GM21367 (cell line): ENCODE measurements at regions not wholly inside any gene's neighbourhood (a gene's known extent, or its start where the extent isn't known, plus 50 kb on each side); places are given as distances from the start of the nearest gene placed in this dataset.

Experiments
- ATAC-seq: cut with Tn5 transposase; IDR thresholded peaks from one replicate; pipeline ENCODE4 v1.9.1; 2021; ENCODE audit not compliant: unreplicated experiment

- ATAC-seq, result no peak
Measured at GRCh38 chr18:71919211-71919610, 624.9 kb downstream of the CBLN2 start.

DNA sequence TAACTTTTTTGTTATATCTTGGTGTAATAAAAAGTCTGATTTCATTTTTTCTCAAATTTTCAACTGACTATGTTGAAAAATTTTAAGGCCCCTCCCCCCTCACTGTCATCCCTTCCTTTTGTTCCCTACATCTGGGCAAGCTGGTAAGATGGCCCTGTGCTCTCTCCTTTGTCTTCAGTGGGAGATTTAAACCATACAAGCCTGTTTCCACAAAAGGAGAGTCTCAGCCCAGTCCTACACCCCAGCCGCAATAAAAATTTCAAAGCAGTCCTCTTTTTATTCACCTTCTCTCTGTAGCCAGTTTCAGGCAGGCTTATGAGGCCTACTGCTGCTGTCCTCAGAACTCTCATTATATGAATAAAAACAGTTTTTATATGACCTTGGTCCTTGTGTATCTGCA lies 630.5 kb downstream of the CBLN2 start:
- no peak for ATAC-seq

GRCh38 chr18:71902482-71902881 lies 641.7 kb downstream of the CBLN2 start:
- ATAC-seq, result no peak

GRCh38 chr18:71899707-71900472 lies 644.3 kb downstream of the CBLN2 start:
- no peak for ATAC-seq

DNA sequence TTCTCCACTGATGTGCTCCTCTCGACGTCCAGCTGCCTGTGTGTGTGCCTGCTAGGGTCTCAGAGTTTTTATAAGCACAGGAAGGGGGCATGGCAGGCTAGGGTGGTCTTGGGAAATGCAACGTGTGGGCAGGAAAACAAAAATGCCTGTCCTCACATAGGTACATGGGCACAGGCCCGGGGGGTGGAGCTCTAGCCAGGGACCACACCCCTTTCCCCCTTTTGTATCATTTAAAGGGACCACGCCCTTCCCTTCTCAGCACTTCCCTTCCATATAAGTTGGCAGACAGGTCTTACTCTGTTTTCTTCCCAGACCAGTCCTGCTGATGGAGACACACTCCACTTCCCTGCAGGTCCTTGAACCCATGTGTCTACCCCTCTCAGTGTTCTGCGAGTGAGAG lies 645.0 kb downstream of the CBLN2 start:
- no peak for ATAC-seq

GRCh38 chr18:71887509-71887908 lies 656.6 kb downstream of the CBLN2 start:
- ATAC-seq, result no peak

DNA sequence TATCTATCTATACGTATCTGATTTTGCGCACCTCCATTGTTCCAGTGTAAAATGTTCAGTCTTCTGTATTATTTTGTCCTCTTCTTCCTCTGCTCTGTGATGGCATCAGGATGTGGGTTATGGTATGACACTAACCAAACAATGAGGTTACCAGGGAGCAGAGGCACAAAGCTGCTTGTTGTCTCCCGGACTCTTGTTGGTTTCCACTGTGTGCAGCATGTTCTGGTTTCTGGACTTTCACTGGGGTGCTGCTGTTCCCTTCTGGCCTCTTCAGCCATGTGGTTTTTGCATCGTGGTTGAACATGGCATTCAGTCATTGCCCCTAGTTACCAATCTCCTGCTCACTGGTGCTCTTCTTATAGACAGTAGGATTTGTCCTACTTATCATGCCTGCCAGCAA lies 665.9 kb downstream of the CBLN2 start:
- ATAC-seq, result no peak

DNA sequence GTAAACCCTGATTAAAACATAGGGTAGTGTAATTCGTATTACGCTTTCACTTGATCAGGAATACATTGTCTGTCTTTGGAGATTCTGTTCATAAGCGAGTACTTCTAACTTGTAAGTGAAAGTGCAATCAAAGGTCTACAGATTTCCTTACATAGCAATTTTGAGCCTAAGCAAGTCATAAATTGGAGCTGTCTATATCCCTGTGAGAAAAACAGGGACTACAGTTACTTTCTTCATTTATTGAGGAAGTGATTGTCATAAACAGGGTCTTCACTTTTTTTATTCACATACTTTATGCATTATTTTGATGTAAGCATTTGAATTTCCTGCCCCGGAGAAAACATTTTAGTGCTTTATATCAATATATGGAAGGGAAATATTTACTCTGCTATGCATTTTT lies 670.4 kb downstream of the CBLN2 start:
- ATAC-seq, result no peak

DNA sequence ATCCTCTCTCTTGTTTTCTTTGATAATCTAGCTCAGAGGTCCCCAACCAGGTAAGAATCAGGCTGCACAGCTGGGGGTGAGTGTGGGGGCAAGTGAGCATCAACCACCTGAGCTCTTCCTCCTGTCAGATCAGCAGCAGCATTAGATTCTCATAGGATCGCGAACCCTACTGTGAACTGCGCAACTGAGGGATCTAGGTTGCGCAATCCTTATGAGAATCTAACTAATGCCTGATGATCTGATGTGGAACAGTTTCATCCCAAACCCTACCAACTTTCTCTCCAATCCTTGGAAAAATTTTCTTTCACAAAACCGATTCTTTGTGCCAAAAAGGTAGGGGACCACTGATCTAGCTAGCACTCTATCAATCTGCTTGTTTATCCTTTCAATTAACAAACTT lies 678.3 kb downstream of the CBLN2 start:
- no peak for ATAC-seq

DNA sequence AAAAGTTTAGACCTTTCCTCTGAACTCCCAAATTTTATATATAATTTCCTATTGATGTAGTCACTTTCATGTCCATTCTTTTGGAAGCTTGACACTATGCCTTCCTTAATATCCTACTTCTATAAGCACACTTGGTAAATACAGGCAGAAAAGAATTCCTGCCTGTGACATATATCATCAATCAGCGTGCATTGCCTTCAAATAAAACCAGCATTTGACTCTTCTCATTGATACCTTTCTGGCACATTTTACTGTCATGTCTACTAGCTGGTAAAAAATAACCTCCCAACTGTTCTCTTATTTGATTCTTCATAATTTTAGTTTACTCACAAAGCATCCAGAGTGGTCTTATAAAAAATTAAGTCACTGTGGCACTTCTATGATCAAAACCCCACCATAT lies 693.5 kb downstream of the CBLN2 start:
- no peak for ATAC-seq

DNA sequence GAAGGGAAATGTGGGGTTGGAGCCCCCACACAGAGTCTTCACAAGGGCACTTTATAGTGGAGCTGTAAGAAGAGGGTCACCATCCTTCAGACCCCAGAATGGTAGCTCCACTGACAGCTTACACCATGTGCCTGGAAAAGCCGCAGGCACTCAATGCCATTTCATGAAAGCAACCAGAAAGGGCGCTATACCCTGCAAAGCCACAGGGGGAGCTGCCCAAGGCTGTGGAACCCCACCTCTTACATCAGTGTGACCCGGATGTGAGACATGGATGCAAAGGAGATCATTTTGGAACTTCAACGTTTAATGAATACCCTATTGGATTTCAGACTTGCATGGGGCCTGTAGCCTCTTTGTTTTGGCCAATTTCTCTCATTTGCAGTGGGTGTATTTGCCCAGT lies 694.7 kb downstream of the CBLN2 start:
- no peak for ATAC-seq

DNA sequence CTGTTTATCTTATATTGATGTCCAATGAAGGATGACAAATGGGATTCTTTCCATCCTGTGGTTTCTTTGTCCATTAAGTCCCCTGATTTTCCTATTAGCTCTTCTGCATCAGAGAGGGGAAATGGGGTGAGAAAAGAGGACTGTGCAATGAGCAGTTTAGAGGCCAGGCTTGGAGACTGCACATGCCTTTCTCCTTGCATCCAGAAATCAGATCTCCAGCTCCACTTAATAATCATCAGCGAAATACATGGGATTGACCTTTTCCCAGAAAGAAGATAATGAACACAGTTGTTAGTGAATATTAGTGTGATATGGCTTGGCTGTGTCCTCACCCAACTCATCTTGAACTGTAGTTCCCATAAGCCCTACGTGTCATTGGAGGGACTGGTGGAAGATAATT lies 697.4 kb downstream of the CBLN2 start:
- no peak for ATAC-seq

DNA sequence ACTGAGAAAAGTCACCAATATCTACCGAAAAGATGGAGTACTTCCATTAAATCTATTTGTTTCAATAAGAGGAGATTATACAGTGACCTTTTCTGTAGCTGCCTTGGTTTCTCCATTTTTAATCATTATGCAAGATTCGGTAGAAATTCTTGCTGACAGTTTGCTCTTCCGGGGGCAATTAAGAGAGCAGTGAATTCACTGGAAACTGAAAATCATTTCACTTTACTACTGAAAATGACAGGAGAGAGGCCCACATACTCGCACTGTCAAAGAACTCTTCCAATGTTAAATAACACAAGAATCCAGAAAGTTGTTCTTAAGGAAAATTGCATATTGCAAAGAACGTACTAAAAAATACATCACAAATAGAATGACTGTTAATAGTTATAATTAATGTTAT lies 699.3 kb downstream of the CBLN2 start:
- ATAC-seq, result no peak

- no peak for ATAC-seq
Measured at GRCh38 chr18:71842666-71843065, 701.5 kb downstream of the CBLN2 start.

DNA sequence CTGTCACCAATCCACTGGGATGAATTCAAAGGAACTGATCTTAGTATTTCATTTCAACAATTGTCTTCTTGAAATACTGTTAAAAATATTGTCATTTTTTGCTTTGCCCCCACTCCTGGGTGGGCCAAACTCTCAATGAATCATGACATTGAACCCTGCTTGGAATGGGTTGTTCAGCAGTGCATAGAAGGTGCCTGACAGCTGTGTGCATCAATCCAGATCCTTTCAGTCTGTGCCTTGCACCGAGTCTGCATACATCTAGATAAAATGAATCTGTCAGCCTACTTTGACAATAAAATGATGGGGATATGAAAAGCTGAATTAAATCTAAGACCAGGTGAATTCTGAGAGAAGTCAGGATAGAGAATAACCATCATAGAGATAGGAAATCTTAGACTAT lies 706.6 kb downstream of the CBLN2 start:
- no peak for ATAC-seq

DNA sequence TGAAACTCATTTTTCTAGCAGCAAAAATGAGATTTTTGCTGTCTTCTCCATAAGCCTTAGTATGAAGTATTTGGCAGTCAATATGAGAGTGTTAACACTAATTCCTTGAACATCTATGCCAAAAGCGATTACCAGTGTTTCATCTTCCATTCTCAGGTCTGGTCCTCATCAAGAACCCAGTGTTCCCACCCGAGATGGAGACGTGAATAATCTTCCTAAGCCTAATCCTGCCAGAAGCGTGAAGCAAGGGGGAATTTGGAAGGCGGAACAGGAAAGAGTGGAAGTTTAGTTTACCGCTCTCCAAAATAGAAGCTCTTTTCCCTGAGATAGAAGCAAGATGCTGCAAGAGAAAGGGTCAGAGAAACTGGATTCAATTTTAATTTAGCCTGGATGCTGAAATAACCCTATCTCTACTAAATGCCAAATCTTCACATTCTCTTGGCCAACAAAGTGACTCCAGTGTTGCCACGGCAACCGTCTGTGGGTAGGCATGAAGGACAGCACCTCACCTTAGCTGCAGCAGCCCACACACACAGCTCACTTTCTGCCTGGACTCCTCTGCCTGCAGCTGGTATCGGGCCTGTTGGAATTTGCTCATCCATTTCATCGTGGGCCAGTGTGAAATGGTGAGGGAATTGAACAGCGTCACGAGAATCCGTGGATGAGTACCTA lies 711.1 kb downstream of the CBLN2 start:
- ATAC-seq, result no peak

DNA sequence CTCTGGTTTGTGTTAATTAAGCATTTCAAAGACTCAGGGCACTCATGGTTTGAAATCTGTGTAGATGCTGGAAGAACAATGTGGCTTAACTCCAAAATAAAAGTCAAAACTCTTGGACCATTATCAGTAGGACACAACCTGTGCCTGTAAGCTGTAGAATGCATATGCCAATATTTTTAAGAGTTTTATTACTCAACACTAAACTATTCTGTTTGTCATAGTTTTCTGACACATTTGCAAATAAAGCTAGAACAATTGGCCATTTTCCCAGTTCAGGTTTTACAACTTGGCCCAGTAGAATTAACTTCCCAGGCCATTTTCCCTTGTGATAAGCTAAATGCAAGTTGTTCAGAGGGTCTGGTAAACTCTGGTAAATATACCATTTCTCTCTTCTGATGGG lies 713.1 kb downstream of the CBLN2 start:
- ATAC-seq, result no peak

DNA sequence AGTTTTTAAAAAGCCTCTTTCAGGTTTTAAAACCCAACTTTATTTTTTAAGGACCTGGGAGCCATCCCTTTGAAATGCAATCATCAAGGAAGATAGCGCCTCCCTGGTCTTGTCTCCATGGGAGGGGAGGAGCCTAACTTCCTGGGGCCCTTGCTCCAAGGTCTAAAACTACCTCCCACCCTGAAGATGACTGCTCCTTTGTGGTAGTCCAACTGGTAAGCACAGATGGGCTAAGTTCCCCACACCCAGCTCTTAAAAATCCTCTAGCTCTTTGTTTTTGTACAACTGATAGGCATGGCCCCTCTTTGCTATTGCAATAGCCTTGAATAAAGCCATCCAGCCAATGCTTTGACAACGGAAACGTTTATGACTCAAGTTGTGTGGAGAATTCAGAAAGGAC lies 716.8 kb downstream of the CBLN2 start:
- ATAC-seq, result no peak

GRCh38 chr18:71815305-71815704 lies 728.8 kb downstream of the CBLN2 start:
- no peak for ATAC-seq

GRCh38 chr18:71809711-71810110 lies 734.4 kb downstream of the CBLN2 start:
- ATAC-seq, result no peak

- no peak for ATAC-seq
Measured at GRCh38 chr18:71808616-71809015, 735.5 kb downstream of the CBLN2 start.

GRCh38 chr18:71807586-71807985 lies 736.6 kb downstream of the CBLN2 start:
- no peak for ATAC-seq
